ENCODE measurements at regions not wholly inside any gene's neighbourhood (a gene's known extent, or its start where the extent isn't known, plus 50 kb on each side); places are given as distances from the start of the nearest gene placed in this dataset.

DNA sequence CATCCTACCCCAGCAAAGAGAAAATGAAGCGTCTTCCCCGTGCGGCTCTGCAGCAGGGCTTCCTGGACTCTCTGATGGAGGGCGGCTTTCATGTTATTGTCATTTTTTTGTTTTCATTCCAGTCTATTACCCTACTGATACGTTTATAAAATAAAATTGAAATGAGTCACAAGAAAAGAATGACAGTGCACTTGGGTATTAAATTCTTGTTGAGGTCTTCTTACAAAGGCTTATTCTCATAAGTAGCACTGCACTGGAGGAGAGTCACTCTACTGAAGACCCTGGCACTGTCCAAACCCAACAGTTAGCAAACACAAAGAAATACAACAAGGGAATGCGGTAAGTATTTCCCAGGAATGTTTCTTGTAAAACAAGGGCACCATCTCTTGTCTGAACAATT lies 379.3 kb downstream of the MAFB start:
- no peak for TF ChIP-seq EZH2phosphoT487 (IDR thresholded peaks at IDR 0.05; ENCODE audit: unreplicated experiment)
- no peak for TF ChIP-seq POLR2AphosphoS5 (IDR thresholded peaks at IDR 0.05; ENCODE audit: low read depth)
- TF ChIP-seq, protein P1, sequence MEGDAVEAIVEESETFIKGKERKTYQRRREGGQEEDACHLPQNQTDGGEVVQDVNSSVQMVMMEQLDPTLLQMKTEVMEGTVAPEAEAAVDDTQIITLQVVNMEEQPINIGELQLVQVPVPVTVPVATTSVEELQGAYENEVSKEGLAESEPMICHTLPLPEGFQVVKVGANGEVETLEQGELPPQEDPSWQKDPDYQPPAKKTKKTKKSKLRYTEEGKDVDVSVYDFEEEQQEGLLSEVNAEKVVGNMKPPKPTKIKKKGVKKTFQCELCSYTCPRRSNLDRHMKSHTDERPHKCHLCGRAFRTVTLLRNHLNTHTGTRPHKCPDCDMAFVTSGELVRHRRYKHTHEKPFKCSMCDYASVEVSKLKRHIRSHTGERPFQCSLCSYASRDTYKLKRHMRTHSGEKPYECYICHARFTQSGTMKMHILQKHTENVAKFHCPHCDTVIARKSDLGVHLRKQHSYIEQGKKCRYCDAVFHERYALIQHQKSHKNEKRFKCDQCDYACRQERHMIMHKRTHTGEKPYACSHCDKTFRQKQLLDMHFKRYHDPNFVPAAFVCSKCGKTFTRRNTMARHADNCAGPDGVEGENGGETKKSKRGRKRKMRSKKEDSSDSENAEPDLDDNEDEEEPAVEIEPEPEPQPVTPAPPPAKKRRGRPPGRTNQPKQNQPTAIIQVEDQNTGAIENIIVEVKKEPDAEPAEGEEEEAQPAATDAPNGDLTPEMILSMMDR (conservative IDR thresholded peaks at IDR 0.05; ENCODE audit: low read depth in 2 of 2): no peak
- no peak for TF ChIP-seq EZH2 (IDR thresholded peaks at IDR 0.05; ENCODE audit: low read depth, unreplicated experiment)
- TF ChIP-seq, protein P2, sequence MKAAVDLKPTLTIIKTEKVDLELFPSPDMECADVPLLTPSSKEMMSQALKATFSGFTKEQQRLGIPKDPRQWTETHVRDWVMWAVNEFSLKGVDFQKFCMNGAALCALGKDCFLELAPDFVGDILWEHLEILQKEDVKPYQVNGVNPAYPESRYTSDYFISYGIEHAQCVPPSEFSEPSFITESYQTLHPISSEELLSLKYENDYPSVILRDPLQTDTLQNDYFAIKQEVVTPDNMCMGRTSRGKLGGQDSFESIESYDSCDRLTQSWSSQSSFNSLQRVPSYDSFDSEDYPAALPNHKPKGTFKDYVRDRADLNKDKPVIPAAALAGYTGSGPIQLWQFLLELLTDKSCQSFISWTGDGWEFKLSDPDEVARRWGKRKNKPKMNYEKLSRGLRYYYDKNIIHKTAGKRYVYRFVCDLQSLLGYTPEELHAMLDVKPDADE (IDR thresholded peaks at IDR 0.05): no peak
- no peak for TF ChIP-seq ZNF331 (CRISPR knock-in tag; IDR thresholded peaks at IDR 0.05; ENCODE audit: low read depth)
- TF ChIP-seq, protein P3, sequence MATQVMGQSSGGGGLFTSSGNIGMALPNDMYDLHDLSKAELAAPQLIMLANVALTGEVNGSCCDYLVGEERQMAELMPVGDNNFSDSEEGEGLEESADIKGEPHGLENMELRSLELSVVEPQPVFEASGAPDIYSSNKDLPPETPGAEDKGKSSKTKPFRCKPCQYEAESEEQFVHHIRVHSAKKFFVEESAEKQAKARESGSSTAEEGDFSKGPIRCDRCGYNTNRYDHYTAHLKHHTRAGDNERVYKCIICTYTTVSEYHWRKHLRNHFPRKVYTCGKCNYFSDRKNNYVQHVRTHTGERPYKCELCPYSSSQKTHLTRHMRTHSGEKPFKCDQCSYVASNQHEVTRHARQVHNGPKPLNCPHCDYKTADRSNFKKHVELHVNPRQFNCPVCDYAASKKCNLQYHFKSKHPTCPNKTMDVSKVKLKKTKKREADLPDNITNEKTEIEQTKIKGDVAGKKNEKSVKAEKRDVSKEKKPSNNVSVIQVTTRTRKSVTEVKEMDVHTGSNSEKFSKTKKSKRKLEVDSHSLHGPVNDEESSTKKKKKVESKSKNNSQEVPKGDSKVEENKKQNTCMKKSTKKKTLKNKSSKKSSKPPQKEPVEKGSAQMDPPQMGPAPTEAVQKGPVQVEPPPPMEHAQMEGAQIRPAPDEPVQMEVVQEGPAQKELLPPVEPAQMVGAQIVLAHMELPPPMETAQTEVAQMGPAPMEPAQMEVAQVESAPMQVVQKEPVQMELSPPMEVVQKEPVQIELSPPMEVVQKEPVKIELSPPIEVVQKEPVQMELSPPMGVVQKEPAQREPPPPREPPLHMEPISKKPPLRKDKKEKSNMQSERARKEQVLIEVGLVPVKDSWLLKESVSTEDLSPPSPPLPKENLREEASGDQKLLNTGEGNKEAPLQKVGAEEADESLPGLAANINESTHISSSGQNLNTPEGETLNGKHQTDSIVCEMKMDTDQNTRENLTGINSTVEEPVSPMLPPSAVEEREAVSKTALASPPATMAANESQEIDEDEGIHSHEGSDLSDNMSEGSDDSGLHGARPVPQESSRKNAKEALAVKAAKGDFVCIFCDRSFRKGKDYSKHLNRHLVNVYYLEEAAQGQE (IDR thresholded peaks at IDR 0.05; ENCODE audit: unreplicated experiment): no peak
- no peak for TF ChIP-seq STAT1 (IDR thresholded peaks at IDR 0.05; ENCODE audit: unreplicated experiment)
- no peak for TF ChIP-seq CREB1 (CRISPR knock-in tag; IDR thresholded peaks at IDR 0.05; ENCODE audit: low read depth)
- TF ChIP-seq JUNB (IDR thresholded peaks at IDR 0.05; ENCODE audit: unreplicated experiment): no peak
- TF ChIP-seq, protein P4, sequence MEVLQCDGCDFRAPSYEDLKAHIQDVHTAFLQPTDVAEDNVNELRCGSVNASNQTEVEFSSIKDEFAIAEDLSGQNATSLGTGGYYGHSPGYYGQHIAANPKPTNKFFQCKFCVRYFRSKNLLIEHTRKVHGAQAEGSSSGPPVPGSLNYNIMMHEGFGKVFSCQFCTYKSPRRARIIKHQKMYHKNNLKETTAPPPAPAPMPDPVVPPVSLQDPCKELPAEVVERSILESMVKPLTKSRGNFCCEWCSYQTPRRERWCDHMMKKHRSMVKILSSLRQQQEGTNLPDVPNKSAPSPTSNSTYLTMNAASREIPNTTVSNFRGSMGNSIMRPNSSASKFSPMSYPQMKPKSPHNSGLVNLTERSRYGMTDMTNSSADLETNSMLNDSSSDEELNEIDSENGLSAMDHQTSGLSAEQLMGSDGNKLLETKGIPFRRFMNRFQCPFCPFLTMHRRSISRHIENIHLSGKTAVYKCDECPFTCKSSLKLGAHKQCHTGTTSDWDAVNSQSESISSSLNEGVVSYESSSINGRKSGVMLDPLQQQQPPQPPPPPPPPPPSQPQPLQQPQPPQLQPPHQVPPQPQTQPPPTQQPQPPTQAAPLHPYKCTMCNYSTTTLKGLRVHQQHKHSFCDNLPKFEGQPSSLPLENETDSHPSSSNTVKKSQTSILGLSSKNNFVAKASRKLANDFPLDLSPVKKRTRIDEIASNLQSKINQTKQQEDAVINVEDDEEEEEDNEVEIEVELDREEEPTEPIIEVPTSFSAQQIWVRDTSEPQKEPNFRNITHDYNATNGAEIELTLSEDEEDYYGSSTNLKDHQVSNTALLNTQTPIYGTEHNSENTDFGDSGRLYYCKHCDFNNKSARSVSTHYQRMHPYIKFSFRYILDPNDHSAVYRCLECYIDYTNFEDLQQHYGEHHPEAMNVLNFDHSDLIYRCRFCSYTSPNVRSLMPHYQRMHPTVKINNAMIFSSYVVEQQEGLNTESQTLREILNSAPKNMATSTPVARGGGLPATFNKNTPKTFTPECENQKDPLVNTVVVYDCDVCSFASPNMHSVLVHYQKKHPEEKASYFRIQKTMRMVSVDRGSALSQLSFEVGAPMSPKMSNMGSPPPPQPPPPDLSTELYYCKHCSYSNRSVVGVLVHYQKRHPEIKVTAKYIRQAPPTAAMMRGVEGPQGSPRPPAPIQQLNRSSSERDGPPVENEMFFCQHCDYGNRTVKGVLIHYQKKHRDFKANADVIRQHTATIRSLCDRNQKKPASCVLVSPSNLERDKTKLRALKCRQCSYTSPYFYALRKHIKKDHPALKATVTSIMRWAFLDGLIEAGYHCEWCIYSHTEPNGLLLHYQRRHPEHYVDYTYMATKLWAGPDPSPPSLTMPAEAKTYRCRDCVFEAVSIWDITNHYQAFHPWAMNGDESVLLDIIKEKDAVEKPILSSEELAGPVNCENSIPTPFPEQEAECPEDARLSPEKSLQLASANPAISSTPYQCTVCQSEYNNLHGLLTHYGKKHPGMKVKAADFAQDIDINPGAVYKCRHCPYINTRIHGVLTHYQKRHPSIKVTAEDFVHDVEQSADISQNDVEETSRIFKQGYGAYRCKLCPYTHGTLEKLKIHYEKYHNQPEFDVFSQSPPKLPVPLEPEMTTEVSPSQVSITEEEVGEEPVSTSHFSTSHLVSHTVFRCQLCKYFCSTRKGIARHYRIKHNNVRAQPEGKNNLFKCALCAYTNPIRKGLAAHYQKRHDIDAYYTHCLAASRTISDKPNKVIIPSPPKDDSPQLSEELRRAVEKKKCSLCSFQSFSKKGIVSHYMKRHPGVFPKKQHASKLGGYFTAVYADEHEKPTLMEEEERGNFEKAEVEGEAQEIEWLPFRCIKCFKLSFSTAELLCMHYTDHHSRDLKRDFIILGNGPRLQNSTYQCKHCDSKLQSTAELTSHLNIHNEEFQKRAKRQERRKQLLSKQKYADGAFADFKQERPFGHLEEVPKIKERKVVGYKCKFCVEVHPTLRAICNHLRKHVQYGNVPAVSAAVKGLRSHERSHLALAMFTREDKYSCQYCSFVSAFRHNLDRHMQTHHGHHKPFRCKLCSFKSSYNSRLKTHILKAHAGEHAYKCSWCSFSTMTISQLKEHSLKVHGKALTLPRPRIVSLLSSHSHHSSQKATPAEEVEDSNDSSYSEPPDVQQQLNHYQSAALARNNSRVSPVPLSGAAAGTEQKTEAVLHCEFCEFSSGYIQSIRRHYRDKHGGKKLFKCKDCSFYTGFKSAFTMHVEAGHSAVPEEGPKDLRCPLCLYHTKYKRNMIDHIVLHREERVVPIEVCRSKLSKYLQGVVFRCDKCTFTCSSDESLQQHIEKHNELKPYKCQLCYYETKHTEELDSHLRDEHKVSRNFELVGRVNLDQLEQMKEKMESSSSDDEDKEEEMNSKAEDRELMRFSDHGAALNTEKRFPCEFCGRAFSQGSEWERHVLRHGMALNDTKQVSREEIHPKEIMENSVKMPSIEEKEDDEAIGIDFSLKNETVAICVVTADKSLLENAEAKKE (CRISPR knock-in tag; IDR thresholded peaks at IDR 0.05): no peak
- TF ChIP-seq NANOG (IDR thresholded peaks at IDR 0.05; ENCODE audit: borderline replicate concordance): no peak
